ENCODE measurements at regions not wholly inside any gene's neighbourhood (a gene's known extent, or its start where the extent isn't known, plus 50 kb on each side); places are given as distances from the start of the nearest gene placed in this dataset.

DNA sequence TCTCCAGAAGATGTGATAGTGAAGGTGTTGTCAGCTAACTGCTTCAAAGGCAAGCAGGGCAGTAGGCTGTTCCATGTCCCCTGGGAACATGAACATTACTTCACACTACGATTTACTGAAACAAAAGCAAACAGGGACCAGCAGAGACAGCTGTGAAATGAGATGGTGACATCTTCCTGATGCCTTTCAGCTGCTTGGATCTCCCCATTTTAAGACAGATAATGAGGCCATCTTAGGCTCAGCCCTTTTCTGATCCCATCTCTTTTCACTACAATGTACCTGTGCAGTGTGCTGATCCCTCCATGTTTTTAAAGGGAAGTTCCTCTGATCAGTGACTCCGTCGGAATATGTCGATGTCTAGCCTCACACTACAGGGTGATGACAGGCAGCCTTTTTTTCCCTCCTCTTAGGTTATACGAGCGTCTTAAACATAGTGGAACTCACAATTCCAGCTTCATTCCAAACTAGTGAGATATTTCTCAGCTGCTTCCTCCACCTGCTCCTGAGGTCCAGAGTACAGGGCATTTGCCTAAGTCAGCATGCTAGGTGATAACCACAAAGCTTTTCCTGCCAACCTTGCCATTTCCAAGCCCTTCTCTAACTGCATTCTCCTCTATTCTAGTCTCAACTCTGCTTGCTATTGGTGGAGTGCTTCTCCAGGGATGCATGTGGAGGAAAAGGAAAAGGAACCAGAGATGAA lies 87.6 kb upstream of the EGLN3 start:
- TF ChIP-seq, protein P1, sequence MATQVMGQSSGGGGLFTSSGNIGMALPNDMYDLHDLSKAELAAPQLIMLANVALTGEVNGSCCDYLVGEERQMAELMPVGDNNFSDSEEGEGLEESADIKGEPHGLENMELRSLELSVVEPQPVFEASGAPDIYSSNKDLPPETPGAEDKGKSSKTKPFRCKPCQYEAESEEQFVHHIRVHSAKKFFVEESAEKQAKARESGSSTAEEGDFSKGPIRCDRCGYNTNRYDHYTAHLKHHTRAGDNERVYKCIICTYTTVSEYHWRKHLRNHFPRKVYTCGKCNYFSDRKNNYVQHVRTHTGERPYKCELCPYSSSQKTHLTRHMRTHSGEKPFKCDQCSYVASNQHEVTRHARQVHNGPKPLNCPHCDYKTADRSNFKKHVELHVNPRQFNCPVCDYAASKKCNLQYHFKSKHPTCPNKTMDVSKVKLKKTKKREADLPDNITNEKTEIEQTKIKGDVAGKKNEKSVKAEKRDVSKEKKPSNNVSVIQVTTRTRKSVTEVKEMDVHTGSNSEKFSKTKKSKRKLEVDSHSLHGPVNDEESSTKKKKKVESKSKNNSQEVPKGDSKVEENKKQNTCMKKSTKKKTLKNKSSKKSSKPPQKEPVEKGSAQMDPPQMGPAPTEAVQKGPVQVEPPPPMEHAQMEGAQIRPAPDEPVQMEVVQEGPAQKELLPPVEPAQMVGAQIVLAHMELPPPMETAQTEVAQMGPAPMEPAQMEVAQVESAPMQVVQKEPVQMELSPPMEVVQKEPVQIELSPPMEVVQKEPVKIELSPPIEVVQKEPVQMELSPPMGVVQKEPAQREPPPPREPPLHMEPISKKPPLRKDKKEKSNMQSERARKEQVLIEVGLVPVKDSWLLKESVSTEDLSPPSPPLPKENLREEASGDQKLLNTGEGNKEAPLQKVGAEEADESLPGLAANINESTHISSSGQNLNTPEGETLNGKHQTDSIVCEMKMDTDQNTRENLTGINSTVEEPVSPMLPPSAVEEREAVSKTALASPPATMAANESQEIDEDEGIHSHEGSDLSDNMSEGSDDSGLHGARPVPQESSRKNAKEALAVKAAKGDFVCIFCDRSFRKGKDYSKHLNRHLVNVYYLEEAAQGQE (IDR thresholded peaks at IDR 0.05; ENCODE audit: low read depth) = no peak
- TF ChIP-seq, protein P2, sequence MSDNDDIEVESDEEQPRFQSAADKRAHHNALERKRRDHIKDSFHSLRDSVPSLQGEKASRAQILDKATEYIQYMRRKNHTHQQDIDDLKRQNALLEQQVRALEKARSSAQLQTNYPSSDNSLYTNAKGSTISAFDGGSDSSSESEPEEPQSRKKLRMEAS (IDR thresholded peaks at IDR 0.05) = no peak
- TF ChIP-seq FOXM1 (IDR thresholded peaks at IDR 0.05; ENCODE audit: borderline replicate concordance, low read depth) (no peak), RAD21 (IDR thresholded peaks at IDR 0.05; ENCODE audit: low read depth) (no peak), EP300 (IDR thresholded peaks at IDR 0.05; ENCODE audit: borderline replicate concordance) (no peak), CREB1 (IDR thresholded peaks at IDR 0.05; ENCODE audit: low read depth) (no peak), ZBTB7A (IDR thresholded peaks at IDR 0.05; ENCODE audit: low read depth) (no peak), TAF1 (IDR thresholded peaks at IDR 0.05; ENCODE audit: low read depth) (no peak), EGR1 (IDR thresholded peaks at IDR 0.05) (no peak), YY1 (IDR thresholded peaks at IDR 0.05; ENCODE audit: low read depth) (no peak), TCF12 (IDR thresholded peaks at IDR 0.05; ENCODE audit: low read depth) (no peak), CEBPB (IDR thresholded peaks at IDR 0.05) (no peak)
- TF ChIP-seq, protein P3, sequence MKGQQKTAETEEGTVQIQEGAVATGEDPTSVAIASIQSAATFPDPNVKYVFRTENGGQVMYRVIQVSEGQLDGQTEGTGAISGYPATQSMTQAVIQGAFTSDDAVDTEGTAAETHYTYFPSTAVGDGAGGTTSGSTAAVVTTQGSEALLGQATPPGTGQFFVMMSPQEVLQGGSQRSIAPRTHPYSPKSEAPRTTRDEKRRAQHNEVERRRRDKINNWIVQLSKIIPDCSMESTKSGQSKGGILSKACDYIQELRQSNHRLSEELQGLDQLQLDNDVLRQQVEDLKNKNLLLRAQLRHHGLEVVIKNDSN (IDR thresholded peaks at IDR 0.05) = no peak

DNA sequence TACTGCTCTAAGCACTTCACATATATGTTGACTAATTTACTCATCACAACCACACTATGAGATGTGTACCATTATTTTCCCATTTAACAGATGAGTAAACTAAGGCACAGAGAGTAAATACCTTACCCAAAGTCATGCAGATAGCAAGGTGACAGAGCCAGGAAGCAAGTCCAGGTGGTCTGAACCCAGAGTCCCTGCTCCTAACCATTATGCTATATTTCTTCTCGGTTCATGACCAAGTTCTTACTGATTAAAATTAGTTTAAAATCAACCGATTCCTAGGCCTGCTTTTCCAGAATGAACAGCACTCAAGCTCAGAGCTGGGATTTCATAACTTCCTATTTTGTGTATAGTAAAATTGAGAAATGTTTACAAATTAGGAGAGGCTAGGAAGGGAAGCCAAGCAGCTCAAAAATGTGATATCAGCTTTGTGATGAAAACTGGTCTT lies 85.5 kb upstream of the EGLN3 start:
- TF ChIP-seq, protein P3 (IDR thresholded peaks at IDR 0.05) = no peak
- no peak for TF ChIP-seq ZBTB7A (IDR thresholded peaks at IDR 0.05; ENCODE audit: low read depth)
- TF ChIP-seq YY1 (IDR thresholded peaks at IDR 0.05; ENCODE audit: low read depth) = no peak
- no peak for TF ChIP-seq RAD21 (IDR thresholded peaks at IDR 0.05; ENCODE audit: low read depth)
- TF ChIP-seq TAF1 (IDR thresholded peaks at IDR 0.05; ENCODE audit: low read depth) = no peak
- TF ChIP-seq TCF12 (IDR thresholded peaks at IDR 0.05; ENCODE audit: low read depth) = no peak

DNA sequence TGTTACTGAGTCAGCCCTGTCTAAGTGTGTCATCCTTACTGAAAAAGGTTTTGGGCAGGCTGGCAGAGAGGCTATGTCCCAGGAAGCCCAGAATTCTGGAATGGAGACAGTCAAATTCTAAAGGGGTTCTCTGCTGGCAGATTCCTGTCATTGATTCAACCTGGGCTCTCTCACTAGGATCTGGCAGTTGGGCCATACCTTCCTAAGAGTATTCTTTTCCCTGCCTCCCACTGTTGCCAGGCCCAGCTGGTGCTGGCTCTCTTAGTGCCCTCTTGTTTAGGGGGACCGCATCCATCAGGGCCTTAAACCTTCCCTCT lies 85.0 kb upstream of the EGLN3 start:
- TF ChIP-seq YY1 (IDR thresholded peaks at IDR 0.05; ENCODE audit: low read depth) (no peak), RAD21 (IDR thresholded peaks at IDR 0.05; ENCODE audit: low read depth) (no peak), TCF12 (IDR thresholded peaks at IDR 0.05; ENCODE audit: low read depth) (no peak), EP300 (IDR thresholded peaks at IDR 0.05; ENCODE audit: borderline replicate concordance) (no peak), FOXM1 (IDR thresholded peaks at IDR 0.05; ENCODE audit: borderline replicate concordance, low read depth) (no peak), TAF1 (IDR thresholded peaks at IDR 0.05; ENCODE audit: low read depth) (no peak), EGR1 (IDR thresholded peaks at IDR 0.05) (no peak), CEBPB (IDR thresholded peaks at IDR 0.05) (no peak), NFIC (IDR thresholded peaks at IDR 0.05) (no peak), CREB1 (IDR thresholded peaks at IDR 0.05; ENCODE audit: low read depth) (no peak), ZBTB7A (IDR thresholded peaks at IDR 0.05; ENCODE audit: low read depth) (no peak), TEAD4 (IDR thresholded peaks at IDR 0.05) (no peak)
- TF ChIP-seq, protein P2 (IDR thresholded peaks at IDR 0.05) = no peak
- TF ChIP-seq, protein P3 (IDR thresholded peaks at IDR 0.05) = no peak
- TF ChIP-seq, protein P1 (IDR thresholded peaks at IDR 0.05; ENCODE audit: low read depth) = no peak

DNA sequence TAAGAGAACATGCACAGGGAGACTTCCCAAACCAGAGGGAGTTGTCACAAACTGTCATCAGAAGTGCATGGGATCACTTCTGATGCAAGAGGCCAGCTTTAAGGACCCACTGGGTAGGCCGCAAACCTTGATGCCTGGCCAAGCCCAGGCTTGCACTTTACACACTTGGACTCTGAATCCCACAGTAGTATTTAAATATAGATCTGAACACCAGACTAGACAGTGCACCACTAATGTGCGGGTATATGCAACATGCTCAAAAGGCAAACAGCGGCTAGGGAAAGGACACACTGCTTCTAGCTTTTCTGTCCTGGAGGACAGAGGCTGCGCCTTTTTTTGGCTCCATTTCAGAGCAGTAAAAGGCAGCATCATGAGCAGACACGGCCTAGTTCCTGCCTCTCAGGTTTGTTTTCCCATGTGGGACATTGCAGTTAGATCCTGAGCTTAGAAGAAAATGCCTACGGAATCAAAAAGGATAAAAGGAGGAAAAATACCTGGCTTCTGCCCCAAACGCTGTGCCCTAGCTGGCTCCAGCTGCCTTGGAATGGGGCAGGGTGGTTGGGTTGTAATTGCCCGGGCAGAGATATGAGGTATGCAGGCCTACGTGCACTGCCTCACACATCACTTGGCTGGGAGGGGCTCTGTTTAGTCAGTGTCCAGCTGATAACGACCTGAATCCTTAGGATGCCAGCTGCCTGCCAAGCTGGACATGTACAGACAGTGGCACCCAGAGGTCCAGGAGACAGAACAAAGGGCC lies 84.5 kb upstream of the EGLN3 start:
- TF ChIP-seq TCF12 (IDR thresholded peaks at IDR 0.05; ENCODE audit: low read depth) (no peak), TAF1 (IDR thresholded peaks at IDR 0.05; ENCODE audit: low read depth) (no peak), RAD21 (IDR thresholded peaks at IDR 0.05; ENCODE audit: low read depth) (no peak)

DNA sequence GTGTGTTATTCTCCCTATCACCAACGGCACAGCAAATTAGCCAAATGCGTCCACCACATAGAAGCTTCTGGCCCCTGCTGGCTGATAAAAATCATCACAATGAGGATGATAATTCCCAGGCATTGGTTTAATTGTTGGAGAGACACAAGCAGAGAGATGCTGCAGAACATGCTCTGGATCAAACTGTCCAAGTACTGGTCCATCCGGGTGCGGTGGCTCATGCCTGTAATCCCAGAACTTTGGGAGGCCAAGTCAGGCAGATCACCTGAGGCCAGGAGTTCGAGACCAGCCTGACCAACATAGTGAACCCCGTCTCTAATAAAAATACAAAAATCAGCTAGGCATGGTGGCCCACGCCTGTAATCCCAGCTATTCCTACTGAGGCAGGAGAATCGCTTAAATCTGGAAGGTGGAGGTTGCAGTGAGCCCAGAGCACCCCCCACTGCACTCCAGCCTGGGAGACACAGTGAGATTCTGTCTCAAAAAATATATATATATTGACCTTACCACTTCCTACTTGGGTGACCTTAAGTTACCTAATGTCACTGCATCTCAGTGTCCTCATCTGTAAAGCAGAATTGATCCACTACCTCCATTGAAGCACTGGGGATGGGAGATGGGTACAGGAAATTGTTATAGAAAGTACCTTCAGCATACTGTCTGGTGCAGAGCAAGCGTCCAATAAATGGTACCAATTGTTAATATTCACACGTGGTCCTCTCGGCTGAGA lies 83.7 kb upstream of the EGLN3 start:
- TF ChIP-seq CREB1 (IDR thresholded peaks at IDR 0.05; ENCODE audit: low read depth) (no peak), EGR1 (IDR thresholded peaks at IDR 0.05) (no peak), TCF12 (IDR thresholded peaks at IDR 0.05; ENCODE audit: low read depth) (no peak), NFIC (IDR thresholded peaks at IDR 0.05) (no peak), FOXM1 (IDR thresholded peaks at IDR 0.05; ENCODE audit: borderline replicate concordance, low read depth) (no peak), CEBPB (IDR thresholded peaks at IDR 0.05) (no peak), EP300 (IDR thresholded peaks at IDR 0.05; ENCODE audit: borderline replicate concordance) (no peak), ZBTB7A (IDR thresholded peaks at IDR 0.05; ENCODE audit: low read depth) (no peak), YY1 (IDR thresholded peaks at IDR 0.05; ENCODE audit: low read depth) (no peak), TEAD4 (IDR thresholded peaks at IDR 0.05) (no peak)
- TF ChIP-seq, protein P3 (IDR thresholded peaks at IDR 0.05) = no peak
- TF ChIP-seq, protein P2 (IDR thresholded peaks at IDR 0.05) = no peak
- TF ChIP-seq, protein P1 (IDR thresholded peaks at IDR 0.05; ENCODE audit: low read depth) = no peak
